ENCODE measurements at regions not wholly inside any gene's neighbourhood (a gene's known extent, or its start where the extent isn't known, plus 50 kb on each side); places are given as distances from the start of the nearest gene placed in this dataset.

DNA sequence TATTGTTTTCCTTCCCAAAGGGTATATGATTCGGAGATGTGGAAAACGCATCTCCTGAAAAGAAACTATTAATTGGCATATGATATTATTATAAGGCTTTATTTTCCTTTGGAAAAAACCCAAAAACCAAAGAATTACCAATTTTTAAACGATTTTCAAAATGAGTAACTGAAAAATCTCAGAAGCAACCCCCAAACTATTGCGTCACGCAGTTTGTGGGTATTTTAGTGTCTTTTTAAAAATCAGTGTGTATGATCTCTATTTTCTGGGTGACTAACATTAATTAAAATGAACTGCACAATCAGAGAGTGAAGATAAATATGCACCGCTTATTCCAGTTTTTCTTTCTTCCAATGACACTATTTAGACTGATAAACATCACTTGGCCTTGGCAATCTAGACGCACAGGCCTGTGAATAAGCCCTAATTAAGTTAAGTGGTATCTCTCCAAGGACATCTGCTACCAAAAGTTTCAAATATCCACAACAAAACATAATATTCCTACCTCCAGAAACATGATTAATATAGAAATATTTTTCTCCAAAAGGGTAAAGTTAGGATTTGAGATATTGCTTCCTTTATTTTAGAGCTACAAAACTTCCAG is 511.5 kb upstream of the FAM241A start:
- no peak for DNase-seq (ENCODE audit: low read depth in 1 of 2, low spot score in 2 of 2)
- H3K4me3 ChIP-seq: no peak overlapping the region
- H3K9me3 ChIP-seq (replicated peaks): no peaks in the 10 kb centered on the region
- no peaks in the 10 kb centered on the region for H3K36me3 ChIP-seq
- H3K27ac ChIP-seq: no peak overlapping the region
- H3K27me3 ChIP-seq (replicated peaks): no peaks in the 10 kb centered on the region
- no peaks in the 10 kb centered on the region for H3K4me1 ChIP-seq (replicated peaks)

- H3K4me1 ChIP-seq (replicated peaks): no peaks in the 10 kb centered on the region
- H3K9me3 ChIP-seq (replicated peaks): no peaks in the 10 kb centered on the region
- H3K27ac ChIP-seq: no peak overlapping the region
- H3K27me3 ChIP-seq (replicated peaks): no peaks in the 10 kb centered on the region
- H3K4me3 ChIP-seq: no peak overlapping the region
- H3K36me3 ChIP-seq: no peaks in the 10 kb centered on the region
- no peak for DNase-seq (ENCODE audit: low read depth in 1 of 2, low spot score in 2 of 2)
These were observed 509.6 kb upstream of the FAM241A start for GRCh38 chr4:111635646-111636045.

- Histone ChIP-seq H3K27me3 (replicated peaks) (no peaks in the 10 kb centered on the region), H3K4me1 (replicated peaks) (no peaks in the 10 kb centered on the region), H3K9me3 (replicated peaks) (no peaks in the 10 kb centered on the region), H3K27ac (no peak overlapping the region), H3K4me3 (no peak overlapping the region), H3K36me3 (no peaks in the 10 kb centered on the region)
- DNase-seq (ENCODE audit: low read depth in 1 of 2, low spot score in 2 of 2): no peak
These were observed 508.2 kb upstream of the FAM241A start for GRCh38 chr4:111636961-111637585.

GRCh38 chr4:111639120-111639690 is 506.0 kb upstream of the FAM241A start:
- H3K27me3 ChIP-seq (replicated peaks): no peaks in the 10 kb centered on the region
- H3K4me3 ChIP-seq: no peak overlapping the region
- H3K36me3 ChIP-seq: no peaks in the 10 kb centered on the region
- no peaks in the 10 kb centered on the region for H3K4me1 ChIP-seq (replicated peaks)
- H3K27ac ChIP-seq: no peak overlapping the region
- no peak for DNase-seq (ENCODE audit: low read depth in 1 of 2, low spot score in 2 of 2)
- H3K9me3 ChIP-seq (replicated peaks): no peaks in the 10 kb centered on the region

DNA sequence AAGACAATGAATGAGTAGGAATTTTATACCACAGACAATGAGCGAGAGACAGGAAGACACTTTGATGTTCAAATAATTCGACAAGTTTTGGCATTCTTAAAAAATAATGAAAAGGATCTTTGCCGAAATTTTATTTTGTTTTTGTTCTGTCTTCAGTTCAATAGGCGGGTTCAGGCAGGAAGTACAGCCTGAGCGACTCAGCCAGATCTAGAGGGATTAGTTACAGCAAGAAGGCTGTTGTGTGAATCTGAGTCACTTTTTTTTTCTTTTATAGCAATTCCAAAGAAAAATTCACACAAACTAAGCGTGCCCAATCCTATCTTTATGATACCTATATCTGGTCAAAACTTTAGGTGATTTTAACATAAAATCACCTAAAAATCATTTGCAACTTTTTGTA is 505.4 kb upstream of the FAM241A start:
- Histone ChIP-seq H3K4me1 (replicated peaks) (no peaks in the 10 kb centered on the region), H3K4me3 (no peak overlapping the region), H3K36me3 (no peaks in the 10 kb centered on the region), H3K27ac (no peak overlapping the region), H3K9me3 (replicated peaks) (no peaks in the 10 kb centered on the region), H3K27me3 (replicated peaks) (no peaks in the 10 kb centered on the region)
- DNase-seq (ENCODE audit: low read depth in 1 of 2, low spot score in 2 of 2): no peak

GRCh38 chr4:111641813-111642579 is 503.3 kb upstream of the FAM241A start:
- no peaks in the 10 kb centered on the region for H3K27me3 ChIP-seq (replicated peaks)
- H3K9me3 ChIP-seq (replicated peaks): no peaks in the 10 kb centered on the region
- no peaks in the 10 kb centered on the region for H3K4me1 ChIP-seq (replicated peaks)
- H3K27ac ChIP-seq: no peak overlapping the region
- no peaks in the 10 kb centered on the region for H3K36me3 ChIP-seq
- no peak overlapping the region for H3K4me3 ChIP-seq
- peak; percentile 50 to 61 for DNase-seq (ENCODE audit: low read depth in 1 of 2, low spot score in 2 of 2)

DNA sequence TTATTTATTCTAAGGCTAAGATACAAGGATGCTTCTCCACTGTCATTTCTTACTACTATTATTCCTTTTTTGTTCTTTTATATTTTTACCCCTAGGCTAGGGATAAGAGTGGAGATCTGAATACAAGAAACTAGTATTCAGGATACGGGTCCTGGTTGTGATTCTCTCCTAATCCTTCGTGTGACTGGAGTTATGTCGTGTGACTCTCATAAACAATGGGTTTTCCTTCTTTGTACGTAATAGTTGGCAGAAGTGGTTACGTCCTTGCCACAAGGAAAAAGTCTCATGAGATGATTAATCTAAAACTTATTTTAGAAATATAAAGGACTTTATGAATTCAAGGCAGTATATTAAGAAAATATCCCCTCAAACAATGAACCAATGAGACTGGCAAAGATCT is 497.2 kb upstream of the FAM241A start:
- Histone ChIP-seq H3K27ac (no peak overlapping the region), H3K36me3 (no peaks in the 10 kb centered on the region), H3K4me3 (no peak overlapping the region), H3K9me3 (replicated peaks) (no peaks in the 10 kb centered on the region), H3K4me1 (replicated peaks) (no peaks in the 10 kb centered on the region), H3K27me3 (replicated peaks) (peaks cover 3% of the 10 kb centered on the region; the same call in 1 of the 2 replicates)
- DNase-seq (ENCODE audit: low read depth in 1 of 2, low spot score in 2 of 2): no peak

DNA sequence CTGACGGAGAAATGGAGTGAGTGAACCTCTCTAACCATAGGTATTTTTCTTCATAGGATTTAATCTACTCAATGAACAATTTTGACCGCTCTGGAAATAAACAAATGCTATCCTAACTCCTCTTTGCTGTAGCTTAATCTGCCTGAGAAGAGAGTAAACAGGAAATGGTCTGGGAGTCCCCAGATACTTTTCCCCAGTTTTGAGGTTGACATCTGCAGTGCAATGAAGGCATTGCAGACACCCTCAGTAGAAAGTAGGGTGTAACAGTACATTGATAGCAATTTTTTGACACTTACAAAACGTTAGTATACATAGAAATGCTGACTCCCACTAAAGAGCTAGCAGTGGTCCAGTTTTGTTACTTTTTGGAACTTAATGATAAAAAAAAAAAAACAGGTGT is 495.9 kb upstream of the FAM241A start:
- Histone ChIP-seq H3K27me3 (replicated peaks) (peaks cover 7% of the 10 kb centered on the region; the same call in 1 of the 2 replicates), H3K27ac (no peak overlapping the region), H3K4me1 (replicated peaks) (no peaks in the 10 kb centered on the region), H3K4me3 (no peak overlapping the region), H3K36me3 (no peaks in the 10 kb centered on the region), H3K9me3 (replicated peaks) (no peaks in the 10 kb centered on the region)
- no peak for DNase-seq (ENCODE audit: low read depth in 1 of 2, low spot score in 2 of 2)

DNA sequence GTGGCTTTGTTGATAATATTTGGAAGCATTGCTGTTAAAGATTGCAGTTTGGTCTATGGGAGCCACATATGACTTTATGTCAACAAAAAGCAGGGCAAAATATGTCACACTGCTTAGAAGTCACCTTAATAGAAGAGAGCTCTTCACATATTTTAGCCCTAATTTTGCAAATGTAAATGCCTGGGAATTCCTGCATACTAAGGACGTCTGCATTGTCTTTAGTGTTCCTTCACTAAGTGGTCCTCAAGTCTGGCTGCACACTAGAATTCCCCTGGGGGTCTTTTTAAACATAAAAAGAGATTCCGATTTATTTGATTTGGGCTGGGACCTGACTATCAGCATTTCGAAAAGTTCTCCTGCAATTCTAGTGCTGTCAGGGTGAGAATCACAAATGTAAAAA is 495.1 kb upstream of the FAM241A start:
- Histone ChIP-seq H3K4me3 (no peak overlapping the region), H3K9me3 (replicated peaks) (no peaks in the 10 kb centered on the region), H3K36me3 (no peaks in the 10 kb centered on the region), H3K27me3 (replicated peaks) (peaks cover 10% of the 10 kb centered on the region), H3K27ac (no peak overlapping the region), H3K4me1 (replicated peaks) (no peaks in the 10 kb centered on the region)
- DNase-seq (ENCODE audit: low read depth in 1 of 2, low spot score in 2 of 2): no peak

DNA sequence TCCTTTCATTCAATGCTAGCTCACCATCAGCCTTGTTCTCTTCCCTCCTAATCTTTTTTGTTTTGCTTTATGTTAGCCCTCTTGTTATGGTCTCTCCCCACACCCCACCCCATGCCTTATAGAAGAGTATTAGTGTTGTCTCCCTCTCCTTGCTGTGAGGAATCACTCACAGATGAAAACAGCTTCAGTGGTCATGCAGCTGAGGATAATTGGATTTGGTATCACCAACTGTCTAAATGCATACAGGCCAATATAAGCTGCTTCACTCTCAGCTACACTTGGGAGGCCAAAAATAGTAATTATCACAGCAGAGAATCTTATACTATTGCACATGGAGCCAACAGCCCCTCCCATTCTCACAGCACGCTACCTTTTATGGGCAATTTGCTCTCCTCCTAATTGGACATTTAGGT is 494.6 kb upstream of the FAM241A start:
- Histone ChIP-seq H3K36me3 (no peaks in the 10 kb centered on the region), H3K4me3 (no peak overlapping the region), H3K4me1 (replicated peaks) (no peaks in the 10 kb centered on the region), H3K27ac (no peak overlapping the region), H3K9me3 (replicated peaks) (no peaks in the 10 kb centered on the region), H3K27me3 (replicated peaks) (peaks cover 10% of the 10 kb centered on the region)
- DNase-seq (ENCODE audit: low read depth in 1 of 2, low spot score in 2 of 2): no peak

- Histone ChIP-seq H3K4me3 (no peak overlapping the region), H3K27me3 (replicated peaks) (peaks cover 8% of the 10 kb centered on the region), H3K4me1 (replicated peaks) (no peaks in the 10 kb centered on the region), H3K9me3 (replicated peaks) (no peaks in the 10 kb centered on the region), H3K27ac (no peak overlapping the region), H3K36me3 (no peaks in the 10 kb centered on the region)
- DNase-seq (ENCODE audit: low read depth in 1 of 2, low spot score in 2 of 2): no peak
These were observed 493.0 kb upstream of the FAM241A start for GRCh38 chr4:111652236-111652635.

GRCh38 chr4:111652986-111653385 is 492.3 kb upstream of the FAM241A start:
- DNase-seq (ENCODE audit: low read depth in 1 of 2, low spot score in 2 of 2): no peak

GRCh38 chr4:111662496-111662895 is 482.8 kb upstream of the FAM241A start:
- Histone ChIP-seq H3K4me3 (no peak overlapping the region), H3K27me3 (replicated peaks) (peaks cover 10% of the 10 kb centered on the region; the same call in 1 of the 2 replicates), H3K4me1 (replicated peaks) (no peaks in the 10 kb centered on the region), H3K27ac (no peak overlapping the region), H3K36me3 (no peaks in the 10 kb centered on the region), H3K9me3 (replicated peaks) (no peaks in the 10 kb centered on the region)
- DNase-seq (ENCODE audit: low read depth in 1 of 2, low spot score in 2 of 2): no peak

More at GRCh38 chr4:111652986-111653385, 492.3 kb upstream of the FAM241A start:
- Histone ChIP-seq H3K4me1 (replicated peaks) (no peaks in the 10 kb centered on the region), H3K9me3 (replicated peaks) (no peaks in the 10 kb centered on the region), H3K27me3 (replicated peaks) (peaks cover 15% of the 10 kb centered on the region), H3K27ac (no peak overlapping the region), H3K36me3 (no peaks in the 10 kb centered on the region), H3K4me3 (no peak overlapping the region)
